Endodermal cell (in vitro differentiated cells): ENCODE measurements at regions not wholly inside any gene's neighbourhood (a gene's known extent, or its start where the extent isn't known, plus 50 kb on each side); places are given as distances from the start of the nearest gene placed in this dataset.
A peak's percentile ranks its signal among the peaks of the same experiment; 100 is the strongest.

Source experiments
- DNase-seq: peaks from one replicate; pipeline ENCODE4 v3.0.0-alpha.2; 2017
- H3K27ac ChIP-seq: 2 replicates; pipeline ENCODE4 v1.5.1; 2013; ENCODE audit warnings: mild to moderate bottlenecking, low read depth, low read length, moderate library complexity
- H3K27me3 ChIP-seq: 2 replicates; pipeline ENCODE4 v1.6.1; 2013; ENCODE audit warnings: mild to moderate bottlenecking, low read length, moderate library complexity; ENCODE audit not compliant: insufficient read depth, control insufficient read depth, poor library complexity, severe bottlenecking
- H3K36me3 ChIP-seq: 2 replicates; pipeline ENCODE4 v1.7.0; 2013; ENCODE audit warnings: mild to moderate bottlenecking, low read length, moderate library complexity; ENCODE audit not compliant: control insufficient read depth, insufficient read depth
- H3K4me1 ChIP-seq: one replicate; pipeline ENCODE4 v1.7.0; 2013; ENCODE audit warnings: low read length; ENCODE audit not compliant: control insufficient read depth, insufficient read depth
- H3K4me3 ChIP-seq: 2 replicates; pipeline ENCODE4 v1.5.1; 2013; ENCODE audit warnings: mild to moderate bottlenecking, low read length, moderate library complexity
- H3K9ac ChIP-seq: 2 replicates; pipeline ENCODE4 v1.6.1; 2013; ENCODE audit warnings: mild to moderate bottlenecking, low read length, moderate library complexity; ENCODE audit not compliant: poor library complexity, severe bottlenecking; ENCODE audit errors: extremely low read depth
- H3K9me3 ChIP-seq: 2 replicates; pipeline ENCODE4 v1.6.1; 2013; ENCODE audit warnings: mild to moderate bottlenecking, low read length, moderate library complexity; ENCODE audit not compliant: control insufficient read depth
- H3K27ac Mint-ChIP-seq: 2 replicates; pipeline ENCODE4 v1.8.0; 2020; ENCODE audit warnings: mixed read lengths
- H3K27me3 Mint-ChIP-seq: 2 replicates; pipeline ENCODE4 v1.8.0; 2021; ENCODE audit warnings: mild to moderate bottlenecking, mixed read lengths; ENCODE audit not compliant: insufficient read depth
- H3K36me3 Mint-ChIP-seq: 2 replicates; pipeline ENCODE4 v1.8.0; 2020; ENCODE audit warnings: low read depth, mixed read lengths
- H3K4me1 Mint-ChIP-seq: 2 replicates; pipeline ENCODE4 v1.8.0; 2020; ENCODE audit warnings: mixed read lengths
- H3K4me3 Mint-ChIP-seq: 2 replicates; pipeline ENCODE4 v1.8.0; 2020; ENCODE audit warnings: mild to moderate bottlenecking, moderate library complexity, mixed read lengths
- H3K9me3 Mint-ChIP-seq: 2 replicates; pipeline ENCODE4 v1.8.0; 2020; ENCODE audit warnings: mild to moderate bottlenecking, mixed read lengths
- whole genome bisulfite sequencing, 2 experiments: methylation state at CpG; one replicate each; pipeline versions ENCODE4 v1.1.5 to v1.1.7; 2013; ENCODE audit warnings: missing lambda C conversion rate in 2 of 2, mixed read lengths in 1 of 2; ENCODE audit not compliant: insufficient coverage in 1 of 2, insufficient read length in 1 of 2; 5-methylcytosine and 5-hydroxymethylcytosine counted together
- TF ChIP-seq, protein P1 (sequence below): fragments of 200-600 bp; sonication (generic); conservative IDR thresholded peaks from 2 replicates; pipeline ENCODE4 v1.5.0; 2021; ENCODE audit warnings: antibody characterized with exemption, mild to moderate bottlenecking

DNA sequence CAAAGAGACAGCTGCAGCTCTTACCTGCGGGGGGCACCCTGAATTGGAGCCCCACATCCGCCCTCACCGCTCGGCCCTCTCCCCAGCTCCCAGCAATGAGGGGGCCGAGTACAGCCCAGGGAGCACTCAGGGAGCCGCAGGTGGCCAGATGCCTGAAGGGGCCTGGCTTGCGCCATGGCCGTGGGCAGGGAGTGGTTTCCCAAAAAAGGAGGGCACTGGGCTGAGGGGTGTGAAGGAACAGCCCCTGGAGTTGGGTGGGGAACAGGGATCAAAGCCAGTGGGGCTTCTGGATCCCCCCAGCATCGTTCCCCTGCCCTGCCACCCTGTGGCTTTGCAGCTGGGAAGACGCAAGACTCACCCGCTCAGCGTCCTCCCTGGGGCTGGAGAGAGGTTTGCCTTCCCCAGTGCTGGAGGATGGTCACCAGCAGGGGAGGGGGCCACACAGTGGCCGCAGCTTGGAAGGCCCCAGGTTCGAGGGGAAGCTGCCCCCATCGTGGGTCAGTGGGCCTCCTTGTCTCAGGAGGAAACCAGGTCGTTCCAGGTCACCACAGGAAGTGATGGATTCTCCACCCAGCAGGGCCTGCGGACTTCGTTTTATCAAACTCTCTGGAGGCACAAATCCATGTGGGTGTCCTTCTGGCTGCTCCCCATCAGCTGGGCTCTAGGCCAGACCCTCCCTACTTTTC, 68.2 kb upstream of the HPCAL1 start:
- 82 to 90% methylated on average over 4 to 18 of the region's 18 CpGs for WGBS, 2 experiments
- H3K9ac ChIP-seq: no peak overlapping the region
- Mint-ChIP-seq H3K36me3 (no peaks in the 10 kb centered on the region), H3K4me3 (no peak overlapping the region), H3K27ac (no peak overlapping the region), H3K9me3 (no peaks in the 10 kb centered on the region), H3K27me3 (peaks cover 3% of the 10 kb centered on the region), H3K4me1 (peaks cover 2% of the 10 kb centered on the region)
- no peaks in the 10 kb centered on the region for H3K9me3 ChIP-seq
- no peaks in the 10 kb centered on the region for H3K27me3 ChIP-seq
- TF ChIP-seq, protein P1, sequence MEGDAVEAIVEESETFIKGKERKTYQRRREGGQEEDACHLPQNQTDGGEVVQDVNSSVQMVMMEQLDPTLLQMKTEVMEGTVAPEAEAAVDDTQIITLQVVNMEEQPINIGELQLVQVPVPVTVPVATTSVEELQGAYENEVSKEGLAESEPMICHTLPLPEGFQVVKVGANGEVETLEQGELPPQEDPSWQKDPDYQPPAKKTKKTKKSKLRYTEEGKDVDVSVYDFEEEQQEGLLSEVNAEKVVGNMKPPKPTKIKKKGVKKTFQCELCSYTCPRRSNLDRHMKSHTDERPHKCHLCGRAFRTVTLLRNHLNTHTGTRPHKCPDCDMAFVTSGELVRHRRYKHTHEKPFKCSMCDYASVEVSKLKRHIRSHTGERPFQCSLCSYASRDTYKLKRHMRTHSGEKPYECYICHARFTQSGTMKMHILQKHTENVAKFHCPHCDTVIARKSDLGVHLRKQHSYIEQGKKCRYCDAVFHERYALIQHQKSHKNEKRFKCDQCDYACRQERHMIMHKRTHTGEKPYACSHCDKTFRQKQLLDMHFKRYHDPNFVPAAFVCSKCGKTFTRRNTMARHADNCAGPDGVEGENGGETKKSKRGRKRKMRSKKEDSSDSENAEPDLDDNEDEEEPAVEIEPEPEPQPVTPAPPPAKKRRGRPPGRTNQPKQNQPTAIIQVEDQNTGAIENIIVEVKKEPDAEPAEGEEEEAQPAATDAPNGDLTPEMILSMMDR: no peak
- no peaks in the 10 kb centered on the region for H3K36me3 ChIP-seq
- H3K4me3 ChIP-seq: no peak overlapping the region
- H3K27ac ChIP-seq: no peak overlapping the region
- no peaks in the 10 kb centered on the region for H3K4me1 ChIP-seq
- DNase-seq: peak; percentile 37

DNA sequence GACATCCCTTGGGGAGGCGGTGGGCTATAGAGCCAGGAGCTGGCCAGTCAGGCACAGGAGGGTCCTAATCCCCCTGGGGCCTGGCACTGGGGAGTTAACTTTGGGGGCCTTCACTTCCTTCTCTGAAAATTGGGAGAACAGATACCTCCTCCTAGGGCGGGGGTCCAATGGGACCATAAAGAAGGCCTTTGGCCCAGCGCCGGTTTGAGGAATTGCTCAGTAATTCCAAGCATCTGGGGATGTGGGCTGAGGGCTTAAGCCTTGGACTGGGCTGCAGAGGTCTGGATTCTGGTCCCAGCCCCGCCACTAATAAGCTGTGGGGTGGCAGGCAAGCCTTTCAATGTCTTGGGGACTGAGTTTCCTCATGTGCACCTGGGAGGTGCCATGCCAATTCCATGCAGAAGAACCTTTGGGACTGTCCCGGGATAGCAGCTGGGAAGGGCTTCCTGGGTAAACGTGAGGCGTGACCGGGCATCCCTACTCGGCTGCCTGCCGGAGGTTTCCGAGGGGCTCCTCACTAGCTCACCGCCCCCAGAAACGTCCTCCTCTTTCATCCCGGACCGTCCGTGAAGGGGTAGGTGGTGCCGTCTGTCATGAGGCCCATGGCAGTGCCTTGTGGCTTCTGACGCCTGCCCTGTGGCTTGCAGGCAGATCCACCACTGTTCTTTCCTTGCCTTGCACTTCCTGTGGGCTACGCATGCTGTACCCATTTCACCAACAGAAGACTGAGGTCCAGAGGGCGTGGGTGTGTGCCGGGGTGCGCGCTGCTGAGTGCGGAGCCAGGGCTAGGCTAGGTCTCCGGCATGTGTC, 67.4 kb upstream of the HPCAL1 start:
- Histone ChIP-seq H3K4me3 (no peak overlapping the region), H3K27ac (no peak overlapping the region), H3K36me3 (no peaks in the 10 kb centered on the region), H3K4me1 (no peaks in the 10 kb centered on the region), H3K9ac (no peak overlapping the region), H3K27me3 (no peaks in the 10 kb centered on the region), H3K9me3 (no peaks in the 10 kb centered on the region)
- DNase-seq: peak; percentile 41
- Mint-ChIP-seq H3K27me3 (peaks cover 3% of the 10 kb centered on the region), H3K4me1 (no peaks in the 10 kb centered on the region), H3K36me3 (no peaks in the 10 kb centered on the region), H3K4me3 (no peak overlapping the region), H3K9me3 (no peaks in the 10 kb centered on the region), H3K27ac (no peak overlapping the region)
- TF ChIP-seq, protein P1: no peak
- 80 to 82% methylated on average over 22 to 26 of the region's 26 CpGs for WGBS, 2 experiments

DNA sequence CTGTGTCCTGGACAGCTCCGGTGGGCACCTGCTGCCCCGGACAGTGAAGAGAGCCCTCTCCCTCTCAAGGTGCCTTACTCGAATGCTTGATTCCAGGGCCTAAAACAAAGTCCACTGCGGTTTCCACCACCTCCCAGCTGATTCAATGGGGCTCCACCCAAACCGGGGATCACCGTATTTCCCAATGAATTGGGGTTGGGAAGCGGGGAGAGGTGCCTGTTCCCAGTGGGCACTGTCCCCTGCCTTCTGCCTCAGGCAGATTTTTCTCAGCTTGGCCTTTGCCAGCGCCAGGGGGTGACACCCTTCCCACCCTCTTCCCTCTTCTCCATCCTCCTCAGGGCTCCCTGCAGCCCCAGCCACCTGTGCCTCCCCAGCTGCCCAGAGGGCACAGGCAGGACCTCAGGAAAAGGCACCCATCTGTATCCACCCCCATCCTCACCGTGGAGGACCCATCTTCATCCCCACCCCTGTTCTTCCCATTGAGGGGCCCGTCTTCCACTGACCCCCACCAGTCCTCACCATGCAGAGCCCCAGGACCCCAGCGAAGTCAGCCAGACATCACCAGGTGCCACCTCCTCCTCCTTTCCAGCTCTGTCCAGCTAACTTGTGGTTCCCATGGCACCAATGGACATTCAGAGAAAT, 66.7 kb upstream of the HPCAL1 start:
- TF ChIP-seq, protein P1: no peak
- no peak overlapping the region for H3K4me3 ChIP-seq
- WGBS, 2 experiments: 90 to 91% methylated on average over 6 to 11 of the region's 11 CpGs
- no peaks in the 10 kb centered on the region for H3K4me1 ChIP-seq
- Mint-ChIP-seq H3K9me3 (no peaks in the 10 kb centered on the region), H3K36me3 (no peaks in the 10 kb centered on the region), H3K27ac (no peak overlapping the region), H3K4me3 (no peak overlapping the region), H3K27me3 (peaks cover 3% of the 10 kb centered on the region), H3K4me1 (no peaks in the 10 kb centered on the region)
- H3K27ac ChIP-seq: no peak overlapping the region
- no peaks in the 10 kb centered on the region for H3K27me3 ChIP-seq
- H3K36me3 ChIP-seq: no peaks in the 10 kb centered on the region
- H3K9ac ChIP-seq: no peak overlapping the region
- H3K9me3 ChIP-seq: no peaks in the 10 kb centered on the region
- DNase-seq: peak; percentile 25
